AG09309 (cell line): ENCODE measurements at regions not wholly inside any gene's neighbourhood (a gene's known extent, or its start where the extent isn't known, plus 50 kb on each side); places are given as distances from the start of the nearest gene placed in this dataset.
"Not testable (repeated sequence)": the region's sequence is repeated elsewhere in the genome, so short reads cannot be mapped to it uniquely, and the experiment has no call there.

Source experiments
- DNase-seq: peaks from one replicate; pipeline ENCODE4 v3.0.0-alpha.2; 2010; ENCODE audit warnings: low read depth
- H3K4me3 ChIP-seq: 2 replicates; pipeline ENCODE4 v1.5.1; 2011; ENCODE audit warnings: mild to moderate bottlenecking, low read depth, low read length, moderate library complexity; ENCODE audit not compliant: control insufficient read depth
- CTCF ChIP-seq: IDR thresholded peaks from 2 replicates; pipeline ENCODE4 v1.5.1; 2011; ENCODE audit warnings: mild to moderate bottlenecking, low read depth, low read length, inconsistent platforms; ENCODE audit not compliant: insufficient read depth, control insufficient read depth; ENCODE audit errors: missing control alignments

- no peak overlapping the region for H3K4me3 ChIP-seq
- TF ChIP-seq CTCF: no peak
- no peak for DNase-seq
Measured at GRCh38 chr22:25452116-25452700, 112.3 kb upstream of the GRK3 start.

GRCh38 chr22:25453058-25453457 is 111.4 kb upstream of the GRK3 start:
- DNase-seq: no peak
- no peak for TF ChIP-seq CTCF
- no peak overlapping the region for H3K4me3 ChIP-seq

GRCh38 chr22:25453557-25453956 is 110.9 kb upstream of the GRK3 start:
- no peak for DNase-seq
- TF ChIP-seq CTCF: no peak
- H3K4me3 ChIP-seq: no peak overlapping the region

GRCh38 chr22:25456300-25457043 is 108.0 kb upstream of the GRK3 start:
- not testable (repeated sequence) for DNase-seq, H3K4me3 ChIP-seq

- H3K4me3 ChIP-seq, DNase-seq: not testable (repeated sequence)
Measured at GRCh38 chr22:25458631-25459030, 105.8 kb upstream of the GRK3 start.

- DNase-seq, H3K4me3 ChIP-seq: not testable (repeated sequence)
Measured at GRCh38 chr22:25460682-25461081, 103.8 kb upstream of the GRK3 start.

GRCh38 chr22:25461301-25461700 is 103.2 kb upstream of the GRK3 start:
- TF ChIP-seq CTCF: no peak
- no peak for DNase-seq
- no peak overlapping the region for H3K4me3 ChIP-seq

GRCh38 chr22:25462474-25463346 is 101.8 kb upstream of the GRK3 start:
- not testable (repeated sequence) for DNase-seq, H3K4me3 ChIP-seq
- TF ChIP-seq CTCF: peak; percentile 99

GRCh38 chr22:25463347-25463628 is 101.2 kb upstream of the GRK3 start:
- DNase-seq, H3K4me3 ChIP-seq: not testable (repeated sequence)

- not testable (repeated sequence) for H3K4me3 ChIP-seq, DNase-seq
Measured at GRCh38 chr22:25464326-25464725, 100.1 kb upstream of the GRK3 start.
